ENCODE measurements at regions not wholly inside any gene's neighbourhood (a gene's known extent, or its start where the extent isn't known, plus 50 kb on each side); places are given as distances from the start of the nearest gene placed in this dataset.
"Not testable (repeated sequence)": the region's sequence is repeated elsewhere in the genome, so short reads cannot be mapped to it uniquely, and the experiment has no call there.

- TF ChIP-seq CTCF (conservative IDR thresholded peaks at IDR 0.05; ENCODE audit: low read depth): no peak
- H3K27ac ChIP-seq: no peak overlapping the region
- ChIA-PET POLR2A (ENCODE audit: low non-redundant PET) (no interaction called here), CTCF (no interaction called here)
- DNase-seq (ENCODE audit: low spot score): no peak
Measured at GRCh38 chr2:37752766-37753165, 81.3 kb upstream of the CDC42EP3 start.

GRCh38 chr2:37753758-37754157 is 82.3 kb upstream of the CDC42EP3 start:
- H3K27ac ChIP-seq: no peak overlapping the region
- ChIA-PET POLR2A (ENCODE audit: low non-redundant PET) (no interaction called here), CTCF (no interaction called here)
- DNase-seq (ENCODE audit: low spot score): no peak
- TF ChIP-seq CTCF (conservative IDR thresholded peaks at IDR 0.05; ENCODE audit: low read depth): no peak

GRCh38 chr2:37755961-37756559 is 84.6 kb upstream of the CDC42EP3 start:
- DNase-seq (ENCODE audit: low spot score); H3K27ac ChIP-seq; POLR2A ChIA-PET (ENCODE audit: low non-redundant PET); CTCF ChIA-PET: not testable (repeated sequence)

GRCh38 chr2:37757456-37757855 is 86.0 kb upstream of the CDC42EP3 start:
- H3K27ac ChIP-seq; DNase-seq (ENCODE audit: low spot score); POLR2A ChIA-PET (ENCODE audit: low non-redundant PET); CTCF ChIA-PET: not testable (repeated sequence)

GRCh38 chr2:37758141-37758601 is 86.7 kb upstream of the CDC42EP3 start:
- DNase-seq (ENCODE audit: low spot score); POLR2A ChIA-PET (ENCODE audit: low non-redundant PET); H3K27ac ChIP-seq: not testable (repeated sequence)
- CTCF ChIA-PET: interaction anchor here (0.6 kb wide), 1 partner anchor 21 kb away, joined by 3 read pairs; no protein-coding TSS in a partner anchor

- POLR2A ChIA-PET (ENCODE audit: low non-redundant PET): not testable (repeated sequence)
- CTCF ChIA-PET: interaction anchor here (0.8 kb wide), 1 partner anchor 19 kb away, joined by 3 read pairs; no protein-coding TSS in a partner anchor
Measured at GRCh38 chr2:37759989-37760388, 88.5 kb upstream of the CDC42EP3 start.

GRCh38 chr2:37760471-37760870 is 89.0 kb upstream of the CDC42EP3 start:
- H3K27ac ChIP-seq: no peak overlapping the region
- POLR2A ChIA-PET (ENCODE audit: low non-redundant PET): no interaction called here
- no peak for DNase-seq (ENCODE audit: low spot score)
- no peak for TF ChIP-seq CTCF (conservative IDR thresholded peaks at IDR 0.05; ENCODE audit: low read depth)
- CTCF ChIA-PET: interaction anchor here (0.8 kb wide), 1 partner anchor 20 kb away, joined by 3 read pairs; no protein-coding TSS in a partner anchor

More at GRCh38 chr2:37759989-37760388, 88.5 kb upstream of the CDC42EP3 start:
- H3K27ac ChIP-seq; DNase-seq (ENCODE audit: low spot score): not testable (repeated sequence)

GRCh38 chr2:37762281-37762680 is 90.8 kb upstream of the CDC42EP3 start:
- POLR2A ChIA-PET (ENCODE audit: low non-redundant PET); DNase-seq (ENCODE audit: low spot score); CTCF ChIA-PET; H3K27ac ChIP-seq: not testable (repeated sequence)

- no peak for DNase-seq (ENCODE audit: low spot score)
- TF ChIP-seq CTCF (conservative IDR thresholded peaks at IDR 0.05; ENCODE audit: low read depth): no peak
- CTCF ChIA-PET: interaction anchor here (0.7 kb wide), 1 partner anchor 979 kb away, joined by 4 read pairs; no protein-coding TSS in a partner anchor
- POLR2A ChIA-PET (ENCODE audit: low non-redundant PET): no interaction called here
- H3K27ac ChIP-seq: no peak overlapping the region
Measured at GRCh38 chr2:37764739-37765138, 93.3 kb upstream of the CDC42EP3 start.
